Neural crest cell (in vitro differentiated cells): ENCODE measurements at regions not wholly inside any gene's neighbourhood (a gene's known extent, or its start where the extent isn't known, plus 50 kb on each side); places are given as distances from the start of the nearest gene placed in this dataset.

Source experiments
- DNase-seq: peaks from one replicate; pipeline ENCODE4 v3.0.0; 2021; ENCODE audit warnings: low read depth, mixed read lengths, low spot score
- H3K27ac Mint-ChIP-seq: one replicate; pipeline ENCODE4 v1.8.0; 2021; ENCODE audit warnings: mild to moderate bottlenecking, mixed read lengths; ENCODE audit not compliant: unreplicated experiment
- H3K27me3 Mint-ChIP-seq: 2 replicates; pipeline ENCODE4 v1.8.0; 2021; ENCODE audit warnings: low read depth, mild to moderate bottlenecking, mixed read lengths
- H3K36me3 Mint-ChIP-seq: 2 replicates; pipeline ENCODE4 v1.8.0; 2021; ENCODE audit warnings: low read depth, mild to moderate bottlenecking, mixed read lengths
- H3K4me1 Mint-ChIP-seq: 2 replicates; pipeline ENCODE4 v1.8.0; 2021; ENCODE audit warnings: mixed read lengths
- H3K4me3 Mint-ChIP-seq: one replicate; pipeline ENCODE4 v1.8.0; 2021; ENCODE audit warnings: mild to moderate bottlenecking, mixed read lengths
- H3K9me3 Mint-ChIP-seq: 2 replicates; pipeline ENCODE4 v1.8.0; 2021; ENCODE audit warnings: mixed read lengths
- TF ChIP-seq, protein P1 (sequence below): fragments of 200-600 bp; sonication (generic); conservative IDR thresholded peaks from 2 replicates; pipeline ENCODE4 v1.5.0; 2021; ENCODE audit warnings: antibody characterized with exemption, mild to moderate bottlenecking

DNA sequence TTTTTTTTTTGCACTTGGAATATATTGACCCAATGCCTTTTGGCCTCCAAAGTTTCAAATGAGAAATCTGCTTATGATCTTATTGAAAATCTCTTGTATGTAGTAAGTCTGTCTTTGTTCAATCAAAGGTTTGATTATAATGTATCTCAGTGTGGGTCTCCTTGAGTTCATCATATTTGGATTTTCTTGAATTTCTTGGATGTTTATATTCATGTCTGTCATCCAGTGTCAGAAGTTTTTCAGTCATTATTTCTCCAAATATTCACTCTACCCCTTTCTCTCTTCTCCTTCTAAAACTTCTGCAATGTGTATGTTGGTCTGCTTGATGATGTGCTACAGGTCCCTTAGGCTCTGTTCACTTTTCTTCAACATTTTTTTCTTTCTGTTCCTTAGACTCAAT, 95.9 kb upstream of the PTPRK start:
- Mint-ChIP-seq H3K27me3 (no peaks in the 10 kb centered on the region), H3K9me3 (peaks cover 5% of the 10 kb centered on the region), H3K4me1 (no peaks in the 10 kb centered on the region), H3K4me3 (no peak overlapping the region), H3K36me3 (no peaks in the 10 kb centered on the region), H3K27ac (no peak overlapping the region)
- TF ChIP-seq, protein P1, sequence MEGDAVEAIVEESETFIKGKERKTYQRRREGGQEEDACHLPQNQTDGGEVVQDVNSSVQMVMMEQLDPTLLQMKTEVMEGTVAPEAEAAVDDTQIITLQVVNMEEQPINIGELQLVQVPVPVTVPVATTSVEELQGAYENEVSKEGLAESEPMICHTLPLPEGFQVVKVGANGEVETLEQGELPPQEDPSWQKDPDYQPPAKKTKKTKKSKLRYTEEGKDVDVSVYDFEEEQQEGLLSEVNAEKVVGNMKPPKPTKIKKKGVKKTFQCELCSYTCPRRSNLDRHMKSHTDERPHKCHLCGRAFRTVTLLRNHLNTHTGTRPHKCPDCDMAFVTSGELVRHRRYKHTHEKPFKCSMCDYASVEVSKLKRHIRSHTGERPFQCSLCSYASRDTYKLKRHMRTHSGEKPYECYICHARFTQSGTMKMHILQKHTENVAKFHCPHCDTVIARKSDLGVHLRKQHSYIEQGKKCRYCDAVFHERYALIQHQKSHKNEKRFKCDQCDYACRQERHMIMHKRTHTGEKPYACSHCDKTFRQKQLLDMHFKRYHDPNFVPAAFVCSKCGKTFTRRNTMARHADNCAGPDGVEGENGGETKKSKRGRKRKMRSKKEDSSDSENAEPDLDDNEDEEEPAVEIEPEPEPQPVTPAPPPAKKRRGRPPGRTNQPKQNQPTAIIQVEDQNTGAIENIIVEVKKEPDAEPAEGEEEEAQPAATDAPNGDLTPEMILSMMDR = no peak
- DNase-seq = no peak

DNA sequence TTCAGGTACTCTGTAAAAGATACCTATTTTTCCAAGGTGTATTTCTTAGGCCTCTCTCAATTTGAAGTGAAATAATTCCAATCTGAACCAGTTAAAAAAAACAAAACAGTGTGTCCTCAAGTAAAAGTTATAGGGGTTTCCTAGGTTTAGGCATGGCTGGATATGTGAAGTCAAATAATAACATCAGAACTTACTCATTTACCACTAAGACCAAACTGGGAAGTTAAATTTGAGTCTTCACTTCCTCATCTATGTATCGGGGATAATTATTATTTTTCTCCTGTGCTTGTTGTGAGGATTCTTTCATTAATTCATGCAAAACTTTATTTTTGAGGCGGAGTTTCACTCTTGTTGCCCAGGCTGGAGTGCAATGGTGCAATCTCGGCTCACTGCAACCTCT, 86.2 kb upstream of the PTPRK start:
- no peaks in the 10 kb centered on the region for H3K36me3 Mint-ChIP-seq
- no peak overlapping the region for H3K27ac Mint-ChIP-seq
- peaks cover 4% of the 10 kb centered on the region for H3K9me3 Mint-ChIP-seq
- no peak overlapping the region for H3K4me3 Mint-ChIP-seq
- H3K27me3 Mint-ChIP-seq = no peaks in the 10 kb centered on the region
- TF ChIP-seq, protein P1 = no peak
- peaks cover 5% of the 10 kb centered on the region for H3K4me1 Mint-ChIP-seq
- no peak for DNase-seq

DNA sequence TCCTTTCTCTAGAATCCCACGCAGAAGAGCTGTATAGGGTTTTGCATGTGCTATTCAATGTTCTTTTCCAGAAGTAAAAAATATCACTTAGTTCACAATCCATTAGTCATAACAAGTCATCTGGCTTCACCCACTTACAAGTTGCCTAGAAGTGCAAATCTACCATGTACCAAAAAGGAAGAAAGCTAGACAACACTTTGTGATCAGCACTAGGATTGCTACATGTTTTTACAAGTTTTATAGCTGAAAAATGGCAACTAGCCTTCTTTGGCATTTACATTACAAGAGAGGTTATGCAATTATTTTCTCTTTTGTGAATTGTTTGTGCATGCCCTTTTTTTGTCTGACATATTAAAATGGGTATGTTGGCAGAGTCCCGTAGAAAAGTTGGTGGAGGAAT, 85.6 kb upstream of the PTPRK start:
- no peak for DNase-seq
- H3K9me3 Mint-ChIP-seq = peaks cover 4% of the 10 kb centered on the region
- H3K4me1 Mint-ChIP-seq = peaks cover 6% of the 10 kb centered on the region
- H3K36me3 Mint-ChIP-seq = no peaks in the 10 kb centered on the region
- no peak overlapping the region for H3K4me3 Mint-ChIP-seq
- no peak overlapping the region for H3K27ac Mint-ChIP-seq
- TF ChIP-seq, protein P1 = no peak
- H3K27me3 Mint-ChIP-seq = no peaks in the 10 kb centered on the region

DNA sequence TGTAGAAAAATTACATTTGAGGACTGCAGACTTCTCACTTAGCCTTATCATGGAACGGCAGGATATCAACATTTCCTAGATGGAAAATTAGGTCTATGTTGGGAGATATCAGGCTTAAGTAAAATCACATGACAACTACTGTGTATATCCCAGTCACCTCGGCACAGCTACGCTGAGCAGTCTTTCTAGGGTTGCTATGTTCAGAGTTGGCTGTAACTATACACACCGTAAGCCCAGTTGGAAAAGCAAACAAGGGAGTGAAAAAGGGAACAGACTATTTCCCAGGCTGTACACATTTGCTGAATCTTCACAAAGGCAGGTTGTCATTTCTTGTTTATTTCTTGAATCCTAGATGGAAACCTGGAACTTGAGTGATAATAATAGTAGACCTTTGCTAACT, 80.7 kb upstream of the PTPRK start:
- no peaks in the 10 kb centered on the region for H3K36me3 Mint-ChIP-seq
- DNase-seq = no peak
- TF ChIP-seq, protein P1 = no peak
- H3K4me3 Mint-ChIP-seq = no peak overlapping the region
- peaks cover 4% of the 10 kb centered on the region for H3K9me3 Mint-ChIP-seq
- H3K4me1 Mint-ChIP-seq = peaks cover 24% of the 10 kb centered on the region
- H3K27me3 Mint-ChIP-seq = no peaks in the 10 kb centered on the region
- H3K27ac Mint-ChIP-seq = no peak overlapping the region

DNA sequence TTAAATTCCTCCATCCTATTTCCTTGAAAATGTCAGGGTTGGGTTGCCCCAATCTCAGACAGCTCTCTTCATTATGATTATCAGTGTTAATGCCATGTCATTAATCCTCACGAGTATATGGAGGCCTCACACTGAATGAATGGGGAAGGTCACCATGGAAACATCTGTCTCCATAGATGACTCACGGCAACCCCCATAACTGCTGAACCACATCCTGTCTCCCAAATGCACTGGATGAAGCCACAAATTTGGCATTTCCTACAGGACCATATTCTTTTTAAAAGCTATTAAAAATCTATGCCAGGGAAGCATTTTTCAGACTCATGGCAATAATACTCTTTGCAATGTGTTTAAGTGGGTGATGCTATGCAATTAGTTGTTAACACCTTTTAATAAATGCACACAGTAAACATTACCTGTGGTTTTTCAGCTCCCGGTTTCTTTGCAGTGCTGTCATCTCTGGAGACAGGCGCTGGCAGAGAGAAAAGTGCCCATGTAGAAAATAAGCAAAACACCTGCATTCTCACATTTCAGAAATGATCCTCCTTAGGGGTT, 80.1 kb upstream of the PTPRK start:
- no peaks in the 10 kb centered on the region for H3K36me3 Mint-ChIP-seq
- TF ChIP-seq, protein P1 = no peak
- peaks cover 4% of the 10 kb centered on the region for H3K9me3 Mint-ChIP-seq
- H3K4me3 Mint-ChIP-seq = no peak overlapping the region
- H3K4me1 Mint-ChIP-seq = peaks cover 24% of the 10 kb centered on the region
- no peak for DNase-seq
- peak overlapping the region; percentile 10 for H3K27ac Mint-ChIP-seq
- no peaks in the 10 kb centered on the region for H3K27me3 Mint-ChIP-seq
